M059J (cell line): ENCODE measurements at regions not wholly inside any gene's neighbourhood (a gene's known extent, or its start where the extent isn't known, plus 50 kb on each side); places are given as distances from the start of the nearest gene placed in this dataset.
"Not testable (repeated sequence)": the region's sequence is repeated elsewhere in the genome, so short reads cannot be mapped to it uniquely, and the experiment has no call there.

Experiments
- DNase-seq: peaks from one replicate; pipeline ENCODE4 v3.0.0-alpha.2; 2012; ENCODE audit warnings: low read depth

DNA sequence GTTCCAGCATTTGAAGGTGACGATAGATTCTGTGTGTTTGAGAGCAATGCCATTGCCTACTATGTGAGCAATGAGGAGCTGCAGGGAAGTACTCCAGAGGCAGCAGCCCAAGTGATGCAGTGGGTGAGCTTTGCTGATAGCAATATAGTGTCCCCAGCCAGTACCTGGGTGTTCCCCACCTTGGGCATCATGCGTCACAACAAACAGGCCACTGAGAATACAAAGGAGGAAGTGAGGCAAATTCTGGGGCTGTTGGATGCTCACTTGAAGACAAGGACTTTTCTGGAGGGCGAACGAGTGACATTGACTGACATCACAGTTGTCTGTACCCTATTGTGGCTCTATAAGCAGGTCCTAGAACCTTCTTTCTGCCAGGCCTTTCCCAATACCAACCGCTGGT lies 142.0 kb downstream of the PLS3 start:
- DNase-seq = no peak

- no peak for DNase-seq
Measured at GRCh38 chrX:115709039-115709438, 148.1 kb downstream of the PLS3 start.

DNA sequence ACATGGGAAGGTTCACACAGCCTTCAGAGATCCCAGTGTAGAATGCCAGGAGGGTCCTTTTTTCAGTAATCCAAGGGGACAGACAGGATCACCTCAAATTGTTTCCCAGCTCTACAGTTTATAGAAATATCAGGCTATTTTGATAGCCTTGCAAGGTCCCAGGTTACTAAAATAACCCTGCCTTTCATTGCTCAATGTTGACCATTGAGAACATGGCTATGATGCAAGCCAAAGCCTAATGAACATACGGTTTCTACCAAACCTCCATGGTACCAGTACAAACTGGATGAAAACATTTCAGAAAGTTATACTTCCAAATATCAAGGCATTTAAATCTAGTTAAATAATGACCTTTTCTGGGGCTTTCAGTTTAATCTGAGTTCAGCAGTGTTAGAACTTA lies 151.5 kb downstream of the PLS3 start:
- DNase-seq = no peak

- DNase-seq = peak; percentile 52
Measured at GRCh38 chrX:115713460-115713859, 152.5 kb downstream of the PLS3 start.

GRCh38 chrX:115719171-115719570 lies 158.2 kb downstream of the PLS3 start:
- DNase-seq = no peak

GRCh38 chrX:115722724-115723433 lies 161.9 kb downstream of the PLS3 start:
- DNase-seq = not testable (repeated sequence)

DNA sequence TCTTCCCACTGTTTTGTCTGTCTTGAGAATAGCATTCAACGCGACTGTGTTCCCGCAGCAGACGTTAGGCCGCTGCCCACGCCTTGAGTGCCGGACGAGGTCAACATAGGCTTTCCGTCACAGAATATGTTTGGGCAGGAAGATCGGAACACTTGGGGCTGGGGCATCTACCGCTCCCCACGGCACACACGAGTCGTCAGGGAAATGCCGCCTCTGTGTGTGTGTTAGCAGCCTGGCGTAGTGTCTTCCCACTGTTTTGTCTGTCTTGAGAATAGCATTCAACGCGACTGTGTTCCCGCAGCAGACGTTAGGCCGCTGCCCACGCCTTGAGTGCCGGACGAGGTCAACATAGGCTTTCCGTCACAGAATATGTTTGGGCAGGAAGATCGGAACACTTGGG lies 164.4 kb downstream of the PLS3 start:
- not testable (repeated sequence) for DNase-seq

DNA sequence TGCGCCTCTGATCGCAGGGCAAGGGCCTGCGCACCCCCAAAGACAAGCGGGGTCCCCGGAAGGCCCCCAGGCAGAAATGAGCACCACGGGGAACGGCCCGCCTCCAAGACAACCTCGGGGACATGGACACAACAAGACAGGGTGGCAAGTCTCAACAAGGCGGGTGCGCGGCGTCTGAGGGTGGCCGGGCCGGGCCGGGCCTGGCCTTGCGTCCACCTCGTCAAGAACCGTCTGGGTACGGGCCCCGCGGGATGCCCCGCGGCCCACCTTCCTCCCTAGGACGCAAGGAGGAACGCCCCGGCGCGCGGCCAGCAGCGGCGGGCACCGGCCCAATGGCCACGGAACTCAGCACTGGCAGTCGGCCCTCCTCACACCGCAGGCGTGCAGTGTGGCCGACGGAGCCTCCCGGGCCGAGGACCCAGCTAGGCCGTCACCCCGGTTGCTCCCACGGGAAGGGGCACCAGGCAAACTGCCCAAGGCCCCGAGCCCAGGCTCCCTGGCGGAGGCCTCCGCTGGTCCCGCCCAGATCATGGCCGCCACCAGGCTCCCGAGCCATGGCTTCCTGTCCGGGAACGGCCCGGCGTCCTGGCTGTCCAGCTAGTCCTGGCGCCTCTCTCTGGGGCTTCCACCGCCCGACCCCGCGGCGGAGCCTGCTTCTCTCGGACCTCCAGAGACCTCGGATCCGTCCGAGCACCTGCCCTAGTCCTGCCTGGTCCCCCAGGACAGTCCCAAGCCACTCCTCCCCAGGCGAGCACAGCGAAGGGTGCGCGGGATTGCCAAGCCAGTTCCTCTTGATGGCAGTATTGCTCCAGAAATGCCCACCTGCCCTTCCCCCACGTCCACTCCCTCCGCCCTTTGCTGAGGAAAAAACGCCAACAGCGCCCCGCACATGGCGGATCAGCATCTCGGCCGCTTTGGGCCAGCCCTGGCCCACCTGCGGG lies 167.1 kb downstream of the PLS3 start:
- not testable (repeated sequence) for DNase-seq

- DNase-seq = not testable (repeated sequence)
Measured at GRCh38 chrX:115732530-115732929, 171.6 kb downstream of the PLS3 start.

DNA sequence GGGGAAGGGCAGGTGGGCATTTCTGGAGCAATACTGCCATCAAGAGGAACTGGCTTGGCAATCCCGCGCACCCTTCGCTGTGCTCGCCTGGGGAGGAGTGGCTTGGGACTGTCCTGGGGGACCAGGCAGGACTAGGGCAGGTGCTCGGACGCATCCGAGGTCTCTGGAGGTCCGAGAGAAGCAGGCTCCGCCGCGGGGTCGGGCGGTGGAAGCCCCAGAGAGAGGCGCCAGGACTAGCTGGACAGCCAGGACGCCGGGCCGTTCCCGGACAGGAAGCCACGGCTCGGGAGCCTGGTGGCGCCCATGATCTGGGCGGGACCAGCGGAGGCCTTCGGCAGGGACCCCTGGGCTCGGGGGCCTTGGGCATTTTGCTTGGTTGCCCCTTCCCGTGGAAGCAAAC lies 174.3 kb downstream of the PLS3 start:
- not testable (repeated sequence) for DNase-seq
